IMR-90 (cell line): ENCODE measurements at regions not wholly inside any gene's neighbourhood (a gene's known extent, or its start where the extent isn't known, plus 50 kb on each side); places are given as distances from the start of the nearest gene placed in this dataset.
A peak's percentile ranks its signal among the peaks of the same experiment; 100 is the strongest.

Experiments
- ATAC-seq: fragments of 200-7000 bp; cut with Tn5 transposase; 2 replicates; pipeline ENCODE4 v1.9.1; 2020; ENCODE audit warnings: low read depth, mild to moderate bottlenecking, moderate library complexity
- BruUV-seq: library from RNA; stranded (reverse); fragments of 400-500 nt; replicated peaks from 2 replicates; lab custom pipeline; 2021; lab: Mats Ljungman, UMichigan
- CTCF ChIA-PET: fragments of 300-600 bp; formaldehyde crosslinking; extraction: SDS; loops from one replicate; lab custom pipeline; 2021; ENCODE audit warnings: antibody characterized with exemption; lab: Yijun Ruan, JAX
- POLR2A ChIA-PET: fragments of 300-600 bp; sonication (Branson Sonifier 250); formaldehyde crosslinking; loops from one replicate; lab custom pipeline; 2022; ENCODE audit warnings: antibody characterized with exemption; ENCODE audit not compliant: unreplicated experiment; lab: Charles Lee
- DNase-seq: peaks from one replicate; pipeline ENCODE4 v3.0.0; 2013
- H2AFZ ChIP-seq: replicated peaks from 2 replicates; pipeline ENCODE3; 2013; ENCODE audit warnings: low read length, mild to moderate bottlenecking; ENCODE audit not compliant: poor library complexity
- H2AK5ac ChIP-seq: 2 replicates; pipeline ENCODE4 v1.6.1; 2013; ENCODE audit warnings: low read depth, low read length, inconsistent platforms
- H2AK9ac ChIP-seq: replicated peaks from 2 replicates; pipeline ENCODE3; 2013; ENCODE audit warnings: mild to moderate bottlenecking, low read depth, low read length, moderate library complexity; ENCODE audit not compliant: poor library complexity
- H2BK120ac ChIP-seq: 2 replicates; pipeline ENCODE4 v1.6.1; 2013; ENCODE audit warnings: low read depth, low read length, inconsistent platforms
- H2BK15ac ChIP-seq: 3 replicates; pipeline ENCODE4 v1.6.1; 2013; ENCODE audit warnings: low read depth, low read length, inconsistent platforms
- H2BK20ac ChIP-seq: 2 replicates; pipeline ENCODE4 v1.6.1; 2013; ENCODE audit warnings: low read depth, mild to moderate bottlenecking, inconsistent platforms, low read length, moderate library complexity
- H2BK5ac ChIP-seq: 2 replicates; pipeline ENCODE4 v1.6.1; 2013; ENCODE audit warnings: mild to moderate bottlenecking, low read depth, low read length, inconsistent platforms; ENCODE audit not compliant: poor library complexity, severe bottlenecking
- H3K14ac ChIP-seq: replicated peaks from 2 replicates; pipeline ENCODE4 v1.6.1; 2013; ENCODE audit warnings: low read depth, low read length, inconsistent platforms
- H3K18ac ChIP-seq: 2 replicates; pipeline ENCODE4 v1.6.1; 2013; ENCODE audit warnings: low read depth, low read length, control low read depth
- H3K23ac ChIP-seq: 2 replicates; pipeline ENCODE4 v1.6.1; 2013; ENCODE audit warnings: low read depth, low read length, inconsistent platforms
- H3K27ac ChIP-seq: 2 replicates; pipeline ENCODE4 v1.5.1; 2013; ENCODE audit warnings: mild to moderate bottlenecking, control low read depth, low read length; ENCODE audit not compliant: insufficient read depth
- H3K27me3 ChIP-seq: 2 replicates; pipeline ENCODE4 v1.6.1; 2013; ENCODE audit warnings: low read length; ENCODE audit not compliant: control insufficient read depth, insufficient read depth
- H3K36me3 ChIP-seq: 2 replicates; pipeline ENCODE4 v1.6.1; 2013; ENCODE audit warnings: low read length, mixed read lengths; ENCODE audit not compliant: control insufficient read depth, insufficient read depth
- H3K4ac ChIP-seq: 2 replicates; pipeline ENCODE4 v1.6.1; 2013; ENCODE audit warnings: low read depth, low read length, inconsistent platforms
- H3K4me1 ChIP-seq: 2 replicates; pipeline ENCODE4 v1.6.1; 2013; ENCODE audit warnings: low read length, mixed read lengths; ENCODE audit not compliant: control insufficient read depth, insufficient read depth
- H3K4me2 ChIP-seq: 2 replicates; pipeline ENCODE4 v1.6.1; 2013; ENCODE audit warnings: low read depth, mild to moderate bottlenecking, control low read depth, low read length, moderate library complexity
- H3K4me3 ChIP-seq: 2 replicates; pipeline ENCODE4 v1.5.1; 2013; ENCODE audit warnings: low read depth, mild to moderate bottlenecking, control low read depth, low read length, moderate library complexity; ENCODE audit not compliant: insufficient read depth
- H3K56ac ChIP-seq: 2 replicates; pipeline ENCODE4 v1.6.1; 2013; ENCODE audit warnings: low read length, inconsistent platforms; ENCODE audit not compliant: insufficient read depth; ENCODE audit errors: extremely low read depth
- H3K79me1 ChIP-seq, 2 experiments: 2 replicates each; pipeline ENCODE4 v1.6.1; 2013; ENCODE audit warnings: low read length in 2 of 2, inconsistent platforms in 1 of 2, low read depth in 1 of 2
- H3K9ac ChIP-seq: 2 replicates; pipeline ENCODE4 v1.6.1; 2013; ENCODE audit warnings: low read depth, low read length, control low read depth
- H3K9me1 ChIP-seq: 2 replicates; pipeline ENCODE4 v1.6.1; 2013; ENCODE audit warnings: low read length, inconsistent platforms; ENCODE audit not compliant: insufficient read depth
- H3K9me3 ChIP-seq: 2 replicates; pipeline ENCODE4 v1.6.1; 2013; ENCODE audit warnings: low read length; ENCODE audit not compliant: control insufficient read depth, insufficient read depth
- H4K20me1 ChIP-seq: 2 replicates; pipeline ENCODE4 v1.6.1; 2013; ENCODE audit warnings: low read length, inconsistent platforms; ENCODE audit not compliant: insufficient read depth
- H4K5ac ChIP-seq: 2 replicates; pipeline ENCODE4 v1.6.1; 2013; ENCODE audit warnings: mild to moderate bottlenecking, low read depth, low read length, control low read depth
- H4K8ac ChIP-seq, 2 experiments: 2 replicates each; pipeline ENCODE4 v1.6.1; 2013; ENCODE audit warnings: low read depth in 2 of 2, low read length in 2 of 2, control low read depth in 1 of 2, inconsistent platforms in 1 of 2
- H4K91ac ChIP-seq: 2 replicates; pipeline ENCODE4 v1.6.1; 2013; ENCODE audit warnings: low read depth, low read length, inconsistent platforms; ENCODE audit not compliant: insufficient read depth
- BHLHE40 ChIP-seq: fragments of 150-350 bp; IDR thresholded peaks from 2 replicates; pipeline ENCODE4 v1.6.1; 2016; ENCODE audit warnings: mild to moderate bottlenecking, low read depth, low read length
- CEBPB ChIP-seq: IDR thresholded peaks from 2 replicates; pipeline ENCODE4 v1.6.1; 2012; ENCODE audit warnings: low read depth, low read length, improper control_type of control experiment
- CHD1 ChIP-seq: IDR thresholded peaks from 2 replicates; pipeline ENCODE4 v1.6.1; 2012; ENCODE audit warnings: low read depth, low read length, improper control_type of control experiment
- FOS ChIP-seq: fragments of 150-350 bp; IDR thresholded peaks from 2 replicates; pipeline ENCODE4 v1.6.1; 2016; ENCODE audit warnings: low read depth, low read length
- MAZ ChIP-seq: IDR thresholded peaks from 2 replicates; pipeline ENCODE4 v1.6.1; 2012; ENCODE audit warnings: low read depth, mild to moderate bottlenecking, low read length, improper control_type of control experiment, moderate library complexity, borderline replicate concordance
- MXI1 ChIP-seq: IDR thresholded peaks from 2 replicates; pipeline ENCODE4 v1.6.1; 2012; ENCODE audit warnings: low read depth, mild to moderate bottlenecking, low read length, moderate library complexity, borderline replicate concordance
- NFE2L2 ChIP-seq: fragments of 150-350 bp; IDR thresholded peaks from 2 replicates; pipeline ENCODE4 v1.6.1; 2016; ENCODE audit warnings: low read depth, mild to moderate bottlenecking, low read length
- POLR2A ChIP-seq: IDR thresholded peaks from 2 replicates; pipeline ENCODE4 v1.6.1; 2012; ENCODE audit warnings: mild to moderate bottlenecking, low read depth, low read length
- RAD21 ChIP-seq: IDR thresholded peaks from 2 replicates; pipeline ENCODE4 v1.6.1; 2012; ENCODE audit warnings: low read length, improper control_type of control experiment
- RCOR1 ChIP-seq: IDR thresholded peaks from 2 replicates; pipeline ENCODE4 v1.6.1; 2012; ENCODE audit warnings: mild to moderate bottlenecking, low read length, improper control_type of control experiment; ENCODE audit not compliant: insufficient replicate concordance
- RFX5 ChIP-seq: IDR thresholded peaks from 2 replicates; pipeline ENCODE4 v1.8.0; 2012; ENCODE audit warnings: low read depth, mild to moderate bottlenecking, low read length, moderate library complexity
- SMC3 ChIP-seq: fragments of 150-350 bp; IDR thresholded peaks from 2 replicates; pipeline ENCODE4 v1.6.1; 2016; ENCODE audit warnings: low read depth, mild to moderate bottlenecking, antibody characterized with exemption, low read length, moderate library complexity
- WGBS, 2 experiments: methylation state at CpG; one replicate each; pipeline versions ENCODE4 v1.1.5 to v1.1.7; 2013; ENCODE audit warnings: missing lambda C conversion rate in 2 of 2; ENCODE audit not compliant: insufficient read length in 1 of 2; ENCODE audit errors: extremely low coverage in 2 of 2; 5-methylcytosine and 5-hydroxymethylcytosine counted together
- dilution Hi-C: fragments of 300-500 bp; cut with HindIII; formaldehyde crosslinking; loops from one replicate; pipeline ENCODE4 v1.14.3; 2018; ENCODE audit warnings: low sequenced_read_pairs; ENCODE audit not compliant: unreplicated experiment
- in situ Hi-C: fragments of 300-500 bp; cut with MboI; formaldehyde crosslinking; loops from 3 replicates; pipeline ENCODE4 v1.14.3; 2019; ENCODE audit warnings: low sequenced_read_pairs, inconsistent platforms, mixed read lengths
- intact Hi-C: fragments of 100-400 bp; cut with micrococcal nuclease; formaldehyde crosslinking; loops from 2 replicates; pipeline ENCODE4 v1.10.0; 2022
- TF ChIP-seq, protein P1 (sequence below): conservative IDR thresholded peaks from 2 replicates; pipeline ENCODE4 v1.5.1; 2012; ENCODE audit warnings: mild to moderate bottlenecking, low read depth, low read length, improper control_type of control experiment

GRCh38 chr3:107881509-107881908 is 209.3 kb downstream of the CD47 start:
- Histone ChIP-seq H3K79me1 (no peaks in the 10 kb centered on the region), H2BK20ac (0 out of 2 replicates have a peak overlapping the region, but pooled peaks have one; percentile 5), H4K5ac (no peak overlapping the region), H3K36me3 (no peaks in the 10 kb centered on the region), H3K18ac (no peak overlapping the region), H4K20me1 (no peaks in the 10 kb centered on the region), H3K27me3 (no peaks in the 10 kb centered on the region), H2BK5ac (no peak overlapping the region), H2BK15ac (no peak overlapping the region), H3K9me1 (0 out of 2 replicates have a peak, but pooled peaks cover 5% of the 10 kb centered on the region), H2AK5ac (no peak overlapping the region), H3K9ac (no peak overlapping the region), H3K14ac (no peak overlapping the region), H4K91ac (no peak overlapping the region), H3K27ac (no peak overlapping the region), H3K4me2 (no peak overlapping the region), H3K56ac (no peak overlapping the region), H4K8ac (no peak overlapping the region), H3K4ac (no peak overlapping the region), H2BK120ac (no peak overlapping the region), H3K4me1 (peaks cover 3% of the 10 kb centered on the region), H2AK9ac (no peak overlapping the region), H3K4me3 (no peak overlapping the region), H3K23ac (no peak overlapping the region; the same call in 1 of the 2 replicates), H2AFZ (no peak overlapping the region), H3K9me3 (no peaks in the 10 kb centered on the region)
- intact Hi-C loops (no loop called here), dilution Hi-C loops (no loop called here), in situ Hi-C loops (no loop called here)
- WGBS, 2 experiments, result no CpG with 5 or more reads among the region's 4 CpGs
- ChIA-PET CTCF (no interaction called here), POLR2A (no interaction called here)
- TF ChIP-seq NFE2L2, result no peak
- TF ChIP-seq MAZ, result no peak
- TF ChIP-seq, protein P1, sequence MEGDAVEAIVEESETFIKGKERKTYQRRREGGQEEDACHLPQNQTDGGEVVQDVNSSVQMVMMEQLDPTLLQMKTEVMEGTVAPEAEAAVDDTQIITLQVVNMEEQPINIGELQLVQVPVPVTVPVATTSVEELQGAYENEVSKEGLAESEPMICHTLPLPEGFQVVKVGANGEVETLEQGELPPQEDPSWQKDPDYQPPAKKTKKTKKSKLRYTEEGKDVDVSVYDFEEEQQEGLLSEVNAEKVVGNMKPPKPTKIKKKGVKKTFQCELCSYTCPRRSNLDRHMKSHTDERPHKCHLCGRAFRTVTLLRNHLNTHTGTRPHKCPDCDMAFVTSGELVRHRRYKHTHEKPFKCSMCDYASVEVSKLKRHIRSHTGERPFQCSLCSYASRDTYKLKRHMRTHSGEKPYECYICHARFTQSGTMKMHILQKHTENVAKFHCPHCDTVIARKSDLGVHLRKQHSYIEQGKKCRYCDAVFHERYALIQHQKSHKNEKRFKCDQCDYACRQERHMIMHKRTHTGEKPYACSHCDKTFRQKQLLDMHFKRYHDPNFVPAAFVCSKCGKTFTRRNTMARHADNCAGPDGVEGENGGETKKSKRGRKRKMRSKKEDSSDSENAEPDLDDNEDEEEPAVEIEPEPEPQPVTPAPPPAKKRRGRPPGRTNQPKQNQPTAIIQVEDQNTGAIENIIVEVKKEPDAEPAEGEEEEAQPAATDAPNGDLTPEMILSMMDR, result no peak
- TF ChIP-seq FOS, result no peak
- TF ChIP-seq RAD21, result no peak
- no peak for TF ChIP-seq CHD1
- no peak for TF ChIP-seq RCOR1
- no peak for TF ChIP-seq BHLHE40
- TF ChIP-seq CEBPB, result no peak
- TF ChIP-seq SMC3, result no peak
- no peak for TF ChIP-seq MXI1
- no peak for TF ChIP-seq RFX5
- TF ChIP-seq POLR2A, result no peak
- peak; percentile 41 for DNase-seq
- no TSS peak for BruUV-seq
- ATAC-seq, result peak; percentile 75
